Activated CD4-positive, alpha-beta T cell treated with anti-CD3 and anti-CD28 coated beads, Interleukin-2, Interleukin-6, amounts not matched to agents 100 ng/mL and 50 ng/mL, durations not matched to agents 16 hours and 8 hours (primary cell): ENCODE measurements at regions not wholly inside any gene's neighbourhood (a gene's known extent, or its start where the extent isn't known, plus 50 kb on each side); places are given as distances from the start of the nearest gene placed in this dataset.

ENCODE experiments used
- DNase-seq: peaks from one replicate; pipeline ENCODE4 v3.0.0-alpha.2; 2020

- DNase-seq, result no peak
Observed at GRCh38 chr4:164438321-164438720, 315.6 kb upstream of the SMIM31 start.

- no peak for DNase-seq
Observed at GRCh38 chr4:164439037-164439436, 314.9 kb upstream of the SMIM31 start.

GRCh38 chr4:164440199-164440598, 313.7 kb upstream of the SMIM31 start:
- DNase-seq, result no peak

GRCh38 chr4:164441109-164441508, 312.8 kb upstream of the SMIM31 start:
- no peak for DNase-seq

- DNase-seq, result no peak
Observed at GRCh38 chr4:164442180-164442579, 311.8 kb upstream of the SMIM31 start.

- DNase-seq, result no peak
Observed at GRCh38 chr4:164446516-164446915, 307.4 kb upstream of the SMIM31 start.

- DNase-seq, result no peak
Observed at GRCh38 chr4:164461901-164462300, 292.0 kb upstream of the SMIM31 start.

DNA sequence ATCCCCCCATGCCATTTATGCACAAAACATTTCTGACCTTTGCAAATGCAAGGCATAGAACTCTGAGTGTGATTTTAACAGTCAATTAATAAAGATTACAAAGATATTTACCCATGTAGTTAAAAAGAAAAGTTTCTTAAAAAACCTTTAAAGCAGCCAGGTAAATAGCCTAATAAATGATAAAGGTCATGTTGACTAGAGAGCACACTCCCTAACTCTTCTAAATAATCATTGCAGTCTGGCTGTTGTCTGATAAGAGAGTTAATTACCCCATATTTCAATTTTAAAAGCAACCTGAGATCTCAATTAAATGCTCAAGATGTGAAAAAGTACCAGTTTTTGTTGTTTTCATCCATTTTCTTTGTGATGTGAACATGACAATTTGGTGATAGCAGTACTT, 291.5 kb upstream of the SMIM31 start:
- no peak for DNase-seq

DNA sequence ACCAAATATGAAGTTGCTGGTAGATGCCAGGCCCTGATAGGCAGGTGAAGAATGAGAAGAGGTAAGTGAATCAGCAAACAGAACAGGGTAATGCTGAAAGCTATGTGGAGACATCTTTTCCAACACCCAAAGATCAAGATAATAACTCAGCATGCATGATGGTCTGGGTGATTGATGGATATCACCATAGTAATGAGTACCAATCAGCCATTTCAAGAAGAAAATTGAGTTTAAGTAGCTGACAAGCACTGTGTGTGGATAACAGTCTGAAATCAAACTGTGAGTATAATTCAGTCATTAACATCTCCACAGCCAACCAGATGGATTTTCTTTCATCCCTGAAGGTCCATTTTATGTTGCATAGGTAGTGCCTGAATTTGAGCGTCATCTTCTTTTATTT, 289.6 kb upstream of the SMIM31 start:
- no peak for DNase-seq

DNA sequence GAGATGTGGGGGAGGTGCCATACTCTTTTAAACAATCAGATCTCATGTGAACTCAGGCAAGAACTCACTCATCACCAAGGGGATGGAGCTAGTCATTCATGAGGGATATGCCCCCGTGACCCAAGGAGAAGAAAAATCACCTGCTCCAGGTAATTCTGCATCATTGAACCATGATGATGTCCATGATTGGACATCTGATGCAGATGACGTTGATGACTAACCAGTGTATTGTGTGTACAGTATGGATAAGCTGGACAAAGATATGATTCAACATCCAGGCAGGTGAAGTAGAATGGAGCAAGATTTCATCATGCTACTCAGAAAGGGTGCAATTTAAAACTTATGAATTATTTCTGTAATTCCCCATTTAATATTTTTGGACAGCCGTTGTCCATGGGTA, 286.4 kb upstream of the SMIM31 start:
- no peak for DNase-seq

DNA sequence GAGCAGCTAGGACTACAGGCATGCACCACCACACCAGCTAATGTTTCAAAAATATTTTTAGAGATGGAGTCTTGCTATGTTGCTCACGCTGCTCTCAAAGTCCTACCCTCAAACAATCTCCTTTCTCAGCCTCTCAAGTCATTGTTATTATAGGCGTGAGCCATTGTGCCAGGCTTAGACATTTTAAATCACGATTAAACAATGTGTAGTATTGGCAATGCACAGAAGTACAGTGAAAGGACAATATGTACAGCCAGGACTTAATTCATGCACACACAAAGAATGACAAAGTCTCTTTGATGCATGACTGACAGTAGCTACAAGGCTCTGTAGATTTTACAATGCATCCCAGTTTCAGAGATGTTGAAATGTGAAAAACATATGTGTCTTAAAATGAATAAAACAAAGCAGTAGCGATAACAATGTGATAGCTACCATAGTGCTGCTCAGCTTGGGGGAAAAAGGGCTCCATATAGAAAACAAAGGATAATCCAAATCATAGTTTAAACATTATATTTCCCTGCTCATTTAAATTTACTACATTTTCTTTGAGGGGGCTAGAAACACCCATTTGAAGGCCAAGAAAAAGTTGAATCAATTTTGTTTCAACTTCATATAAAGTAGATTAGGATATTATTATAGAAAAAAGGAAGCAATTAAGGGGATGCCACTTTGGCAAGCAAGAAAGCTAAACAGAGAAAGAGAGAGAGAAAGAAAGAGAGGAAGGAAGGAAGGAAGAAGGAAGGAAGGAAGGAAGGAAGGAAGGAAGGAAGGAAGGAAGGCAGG, 272.4 kb upstream of the SMIM31 start:
- DNase-seq, result no peak

- no peak for DNase-seq
Observed at GRCh38 chr4:164482092-164482404, 271.9 kb upstream of the SMIM31 start.

GRCh38 chr4:164482758-164483157, 271.2 kb upstream of the SMIM31 start:
- DNase-seq, result no peak

- no peak for DNase-seq
Observed at GRCh38 chr4:164483711-164484110, 270.2 kb upstream of the SMIM31 start.

- no peak for DNase-seq
Observed at GRCh38 chr4:164484551-164484950, 269.4 kb upstream of the SMIM31 start.

DNA sequence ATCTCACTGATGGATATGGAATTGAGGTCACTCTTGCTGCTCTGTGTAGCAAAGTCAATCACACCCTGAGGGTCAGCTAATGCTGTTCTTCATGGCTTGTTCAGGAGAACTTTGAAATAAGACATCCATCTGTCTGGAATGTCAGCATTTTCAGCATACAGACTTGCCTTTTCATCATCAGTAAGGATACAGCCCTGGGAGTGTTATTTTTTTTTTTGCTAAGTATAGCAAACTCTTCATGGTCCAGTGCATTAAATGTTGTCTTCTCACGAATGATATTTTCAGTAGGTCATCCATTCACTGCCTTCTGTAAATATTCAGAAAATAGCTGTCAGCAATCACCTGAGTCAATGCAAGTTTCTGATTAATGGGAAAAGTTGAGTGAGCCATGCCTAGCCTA, 268.8 kb upstream of the SMIM31 start:
- no peak for DNase-seq

GRCh38 chr4:164488114-164488513, 265.8 kb upstream of the SMIM31 start:
- DNase-seq, result no peak

GRCh38 chr4:164501074-164501473, 252.9 kb upstream of the SMIM31 start:
- no peak for DNase-seq

DNA sequence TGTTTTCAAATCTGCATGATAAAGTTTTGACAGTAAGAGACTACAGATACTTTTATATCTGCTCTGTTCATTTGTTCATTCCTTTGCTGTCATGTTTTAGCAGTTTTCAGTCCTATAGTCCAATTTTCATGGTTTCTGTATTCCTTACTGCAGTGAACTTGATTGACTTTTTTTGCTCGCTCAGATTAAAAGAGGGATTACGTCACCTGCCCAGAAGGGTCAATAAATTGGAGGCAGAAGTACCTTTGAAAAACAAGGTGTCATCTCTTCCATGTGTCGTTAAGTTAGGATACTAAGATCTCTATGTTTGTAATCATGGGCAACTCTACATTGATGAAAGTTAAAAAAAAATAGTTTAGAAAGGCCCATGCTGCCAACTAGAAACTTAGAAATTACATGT, 250.1 kb upstream of the SMIM31 start:
- no peak for DNase-seq

- DNase-seq, result no peak
Observed at GRCh38 chr4:164508097-164508496, 245.8 kb upstream of the SMIM31 start.

DNA sequence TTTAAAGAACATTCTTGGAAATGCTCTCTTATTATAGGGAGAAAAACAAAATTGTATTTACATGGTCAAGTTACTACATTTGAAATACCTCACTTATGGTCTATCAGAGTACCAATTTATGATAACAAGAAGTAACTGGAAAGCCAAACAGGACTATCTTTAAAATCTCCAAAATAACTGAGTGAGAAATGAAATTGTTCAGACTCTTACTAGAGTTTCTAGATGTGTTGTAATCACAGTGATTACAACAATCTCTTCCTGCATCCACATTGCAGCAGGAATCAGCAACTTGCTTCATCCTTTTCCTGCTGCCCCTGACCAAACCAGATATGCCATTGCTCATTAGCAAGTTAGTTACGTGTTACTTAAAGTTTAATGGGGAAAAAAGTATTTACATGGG, 245.2 kb upstream of the SMIM31 start:
- DNase-seq, result no peak

- DNase-seq, result no peak
Observed at GRCh38 chr4:164509951-164510350, 244.0 kb upstream of the SMIM31 start.

DNA sequence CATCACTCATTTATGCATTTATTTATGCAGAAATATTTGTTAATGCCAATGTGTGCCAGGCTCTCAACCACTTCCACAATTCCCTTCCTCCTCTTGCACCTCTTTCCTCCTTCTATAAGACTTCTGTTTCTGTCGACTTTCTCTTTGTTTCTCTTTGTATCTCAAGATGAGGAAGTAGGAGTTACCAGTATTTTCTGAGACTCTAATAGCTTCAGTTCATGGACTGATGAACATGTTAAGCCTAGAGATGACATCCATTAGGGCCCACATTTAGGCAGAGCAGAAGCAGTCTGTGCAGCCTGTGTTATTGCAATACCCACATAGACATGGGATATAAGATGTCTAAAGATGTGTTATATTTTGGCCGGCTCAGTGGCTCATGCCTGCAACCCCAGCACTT, 241.8 kb upstream of the SMIM31 start:
- DNase-seq, result no peak

- no peak for DNase-seq
Observed at GRCh38 chr4:164514765-164515164, 239.2 kb upstream of the SMIM31 start.

- DNase-seq, result no peak
Observed at GRCh38 chr4:164524789-164525188, 229.1 kb upstream of the SMIM31 start.
